Breast epithelium (tissue), 3 donors: ENCODE measurements at regions not wholly inside any gene's neighbourhood (a gene's known extent, or its start where the extent isn't known, plus 50 kb on each side); places are given as distances from the start of the nearest gene placed in this dataset.

ENCODE experiments used
- POLR2A ChIP-seq: fragments of 450-650 bp; IDR thresholded peaks from one replicate; pipeline ENCODE4 v1.6.1; 2016; ENCODE audit warnings: antibody characterized with exemption, mild to moderate bottlenecking, moderate library complexity
- TF ChIP-seq, protein P1 (sequence below), 3 donors: fragments of 450-650 bp; IDR thresholded peaks; one replicate each; pipeline ENCODE4 v1.5.1; 2016 to 2017; ENCODE audit warnings: antibody characterized with exemption in 3 of 3, mild to moderate bottlenecking in 3 of 3, moderate library complexity in 3 of 3

DNA sequence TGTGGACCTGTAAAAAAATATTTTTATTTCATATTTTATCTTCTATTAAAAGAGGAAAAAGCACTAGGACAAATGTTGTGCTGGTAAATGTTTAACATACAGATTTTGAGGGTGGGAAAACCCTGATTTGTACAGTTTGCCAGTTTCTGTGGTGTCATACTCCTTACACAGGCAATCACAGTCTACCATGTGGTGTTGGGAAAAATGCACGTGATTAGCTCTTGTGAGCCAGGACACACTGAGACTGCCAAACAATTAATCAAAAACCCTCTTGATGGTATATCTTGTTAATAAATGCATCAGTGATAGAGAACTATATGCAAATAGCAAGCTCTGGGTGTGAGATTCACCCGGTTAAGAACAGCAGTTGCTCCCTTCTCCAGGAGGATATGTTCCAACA lies 136.5 kb upstream of the ZC3H11B start:
- no peak for TF ChIP-seq POLR2A
- TF ChIP-seq, protein P1, sequence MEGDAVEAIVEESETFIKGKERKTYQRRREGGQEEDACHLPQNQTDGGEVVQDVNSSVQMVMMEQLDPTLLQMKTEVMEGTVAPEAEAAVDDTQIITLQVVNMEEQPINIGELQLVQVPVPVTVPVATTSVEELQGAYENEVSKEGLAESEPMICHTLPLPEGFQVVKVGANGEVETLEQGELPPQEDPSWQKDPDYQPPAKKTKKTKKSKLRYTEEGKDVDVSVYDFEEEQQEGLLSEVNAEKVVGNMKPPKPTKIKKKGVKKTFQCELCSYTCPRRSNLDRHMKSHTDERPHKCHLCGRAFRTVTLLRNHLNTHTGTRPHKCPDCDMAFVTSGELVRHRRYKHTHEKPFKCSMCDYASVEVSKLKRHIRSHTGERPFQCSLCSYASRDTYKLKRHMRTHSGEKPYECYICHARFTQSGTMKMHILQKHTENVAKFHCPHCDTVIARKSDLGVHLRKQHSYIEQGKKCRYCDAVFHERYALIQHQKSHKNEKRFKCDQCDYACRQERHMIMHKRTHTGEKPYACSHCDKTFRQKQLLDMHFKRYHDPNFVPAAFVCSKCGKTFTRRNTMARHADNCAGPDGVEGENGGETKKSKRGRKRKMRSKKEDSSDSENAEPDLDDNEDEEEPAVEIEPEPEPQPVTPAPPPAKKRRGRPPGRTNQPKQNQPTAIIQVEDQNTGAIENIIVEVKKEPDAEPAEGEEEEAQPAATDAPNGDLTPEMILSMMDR (IDR thresholded peaks at IDR 0.05) = no peak
